KG1 (cell line): ENCODE measurements at regions not wholly inside any gene's neighbourhood (a gene's known extent, or its start where the extent isn't known, plus 50 kb on each side); places are given as distances from the start of the nearest gene placed in this dataset.

Experiments used
- DNase-seq: peaks from one replicate; lab custom pipeline; 2025; lab: John Stamatoyannopoulos, UW

DNA sequence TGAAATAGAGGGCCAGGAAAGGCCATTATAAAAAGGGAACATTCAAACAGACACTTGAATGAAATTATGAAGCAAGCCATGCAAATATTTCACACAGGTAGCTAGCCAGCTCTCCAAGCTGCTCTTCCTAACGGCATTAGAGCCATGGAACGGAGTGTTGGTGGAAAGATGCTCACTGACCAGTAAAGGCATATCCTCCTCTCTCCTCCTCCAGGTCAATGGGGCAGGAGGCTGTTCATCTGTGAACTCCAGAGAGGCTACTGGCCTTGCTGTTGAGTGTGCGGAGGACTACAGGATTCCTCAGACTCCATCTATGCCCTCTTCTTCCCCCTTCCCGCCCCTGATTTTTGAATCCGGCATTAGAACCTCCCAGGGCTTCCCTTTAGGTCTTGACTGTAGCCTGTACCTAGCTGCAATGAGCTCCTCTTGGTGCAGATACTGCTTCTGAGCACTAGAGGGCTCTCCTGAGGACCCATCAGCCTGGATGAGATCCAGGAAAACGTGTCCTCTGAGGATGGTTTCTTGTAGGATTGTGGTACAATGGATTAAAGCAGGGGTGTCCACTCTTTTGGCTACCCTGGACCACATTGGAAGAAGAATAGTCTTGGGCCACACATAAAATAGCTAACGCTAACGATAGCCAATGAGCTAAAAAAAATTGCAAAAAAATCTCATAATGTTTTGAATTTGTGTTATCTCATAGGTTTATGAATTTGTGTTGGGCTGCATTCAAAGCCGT, 162.2 kb downstream of the SREK1 start:
- peak; percentile 15 for DNase-seq

DNA sequence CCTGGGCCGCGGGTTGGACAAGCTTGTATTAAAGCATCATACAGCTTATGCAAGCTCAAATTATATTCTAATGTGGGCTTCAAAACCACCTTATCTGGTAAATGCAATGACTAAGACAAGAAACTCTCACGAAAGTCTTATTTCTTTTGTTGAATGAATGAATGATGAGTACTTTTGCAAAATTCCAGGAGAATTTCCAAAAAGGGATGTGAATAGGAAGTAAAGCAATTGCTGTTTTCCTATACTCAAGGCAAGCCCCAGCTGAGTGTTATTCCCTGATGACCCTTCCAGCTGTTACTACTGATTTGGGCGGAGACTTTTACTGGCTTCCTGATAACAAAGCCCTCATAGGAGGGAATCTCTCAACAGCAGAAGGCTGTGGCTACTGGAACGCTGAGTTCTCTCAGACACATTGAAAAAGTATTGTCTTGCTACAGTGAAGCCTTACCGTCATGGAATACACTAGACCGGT, 162.8 kb downstream of the SREK1 start:
- no peak for DNase-seq

DNA sequence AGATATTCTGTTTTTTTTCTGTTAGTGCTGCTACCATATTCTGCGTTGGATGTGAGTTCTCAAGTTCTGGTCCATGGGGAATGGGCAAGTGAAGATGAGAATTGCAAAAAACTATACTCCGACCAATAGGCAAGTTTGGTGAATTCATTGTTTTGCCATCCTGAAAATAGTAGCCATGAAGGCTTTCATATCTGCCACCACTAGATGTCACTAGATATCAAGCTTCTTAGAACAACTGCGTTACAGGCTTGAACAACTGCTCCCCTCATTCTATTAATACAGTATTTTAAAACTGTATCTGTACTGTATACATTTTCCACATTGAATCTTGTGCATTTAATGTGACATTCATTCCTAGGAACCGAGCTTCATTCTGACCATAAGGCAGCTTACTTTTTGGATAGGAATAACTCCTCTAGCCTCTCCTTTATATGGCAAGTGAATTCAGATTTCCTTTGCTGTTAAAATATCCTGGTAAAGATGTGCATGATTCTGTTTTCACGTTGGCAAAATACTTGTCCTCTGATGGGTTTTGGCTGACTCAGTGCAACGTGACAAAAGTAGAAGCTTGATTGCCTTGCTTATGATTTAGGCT, 163.6 kb downstream of the SREK1 start:
- DNase-seq = peak; percentile 60

DNA sequence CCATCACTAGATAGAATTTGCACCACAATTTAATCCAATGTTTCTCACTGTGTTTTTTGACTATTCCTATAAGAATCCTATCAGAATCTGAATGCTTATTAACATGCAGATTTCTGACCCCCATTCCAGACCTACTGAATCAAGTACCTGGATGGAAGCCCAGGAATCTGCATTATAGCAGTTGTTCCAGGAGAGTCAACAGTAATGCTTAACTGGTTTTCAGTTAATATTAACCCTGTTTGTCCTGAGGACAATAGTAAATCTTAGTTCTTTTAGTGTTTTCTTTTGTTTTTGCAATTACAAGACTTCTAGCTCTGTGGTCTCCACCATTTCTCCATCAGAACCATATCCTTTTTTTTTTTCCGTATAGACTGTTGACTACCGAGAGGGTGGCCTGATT, 168.2 kb downstream of the SREK1 start:
- DNase-seq = no peak

DNA sequence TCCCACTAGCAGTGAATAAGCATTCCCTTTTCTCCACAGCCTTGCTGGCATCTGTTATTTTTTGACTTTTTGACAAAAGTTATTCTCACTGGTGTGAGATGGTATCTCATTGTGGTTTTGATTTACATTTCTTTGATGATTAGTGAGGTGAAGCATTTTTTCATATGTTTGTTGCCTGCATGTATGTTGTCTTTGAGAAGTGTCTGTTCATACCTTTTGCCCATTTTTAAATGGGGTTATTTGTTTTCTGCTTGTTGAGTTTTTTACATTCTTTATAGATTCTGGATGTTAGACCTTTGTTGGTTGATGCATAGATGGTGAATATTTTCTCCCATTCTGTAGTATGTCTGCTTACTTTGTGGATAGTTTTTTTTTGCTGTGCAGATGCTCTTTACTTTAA, 171.7 kb downstream of the SREK1 start:
- DNase-seq = no peak

DNA sequence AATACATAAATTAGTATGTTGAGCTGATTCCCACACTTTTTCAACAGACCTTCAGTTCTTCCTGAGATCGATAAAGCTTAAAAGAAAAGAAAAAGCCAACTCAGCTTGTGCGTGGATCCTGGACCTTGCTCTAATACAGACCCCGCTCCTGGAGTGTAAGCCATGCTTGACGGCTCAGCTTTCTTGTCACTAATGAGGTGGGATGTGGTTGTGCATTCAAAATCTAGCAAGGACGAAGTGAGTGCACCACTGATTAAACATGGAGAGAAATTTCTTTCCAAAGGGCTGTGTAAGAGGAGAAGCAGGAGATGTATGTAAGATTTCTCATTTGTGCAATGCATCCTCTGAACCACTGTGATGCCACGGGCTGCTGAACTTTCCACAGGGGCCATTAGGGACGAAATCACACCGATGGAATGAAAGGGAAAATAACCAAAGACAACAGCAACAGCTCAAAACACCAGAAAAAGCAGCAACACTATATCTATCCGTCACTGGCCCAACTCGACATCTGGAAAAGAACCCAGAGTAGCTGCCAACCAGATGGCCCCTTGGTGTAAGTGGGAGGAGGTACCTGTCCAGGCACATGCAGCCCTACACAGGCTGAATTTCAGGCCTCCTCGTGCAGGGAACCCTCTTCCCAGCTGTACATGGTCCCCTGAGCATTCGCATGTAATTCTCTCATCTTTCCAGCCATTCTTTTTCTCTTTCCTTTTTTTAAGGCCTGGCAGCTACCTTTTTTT, 178.9 kb downstream of the SREK1 start:
- DNase-seq = no peak

DNA sequence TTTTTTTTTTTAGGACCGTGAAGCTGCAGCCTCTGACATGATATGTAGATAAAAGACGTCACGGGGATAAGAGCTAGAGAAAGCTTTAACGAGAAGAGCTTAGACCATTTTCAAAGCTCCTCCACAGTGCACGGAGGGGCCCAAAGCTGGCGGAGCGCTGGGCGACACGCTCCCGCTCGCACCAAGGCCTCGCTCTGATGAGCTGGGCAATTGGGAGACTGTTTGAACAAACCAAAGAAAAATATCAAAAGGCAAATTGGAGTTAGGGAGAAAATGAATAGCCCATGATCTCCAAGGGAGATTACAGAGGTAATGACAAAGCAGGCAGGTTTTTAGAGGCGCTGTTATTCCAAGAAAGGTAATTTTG, 179.4 kb downstream of the SREK1 start:
- DNase-seq = no peak

DNA sequence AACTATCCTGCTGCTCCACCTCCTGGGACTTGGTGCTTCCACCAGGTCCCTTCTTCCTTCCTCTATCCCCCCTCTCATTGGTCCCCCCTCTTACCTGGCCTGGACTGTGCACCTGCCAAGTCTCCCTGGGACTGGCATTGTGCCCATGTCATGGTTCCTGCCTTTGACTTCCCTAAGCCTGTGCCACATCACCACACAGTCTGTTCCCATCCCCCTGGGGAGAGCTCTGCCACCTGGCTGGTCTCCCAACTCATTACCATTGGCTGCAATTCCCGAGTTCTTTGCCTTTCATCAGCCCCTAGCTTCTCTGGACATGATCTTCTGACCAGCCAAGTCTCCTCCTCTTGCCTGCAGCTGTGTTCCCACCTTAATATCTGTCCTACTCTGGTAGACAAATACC, 180.3 kb downstream of the SREK1 start:
- DNase-seq = no peak

DNA sequence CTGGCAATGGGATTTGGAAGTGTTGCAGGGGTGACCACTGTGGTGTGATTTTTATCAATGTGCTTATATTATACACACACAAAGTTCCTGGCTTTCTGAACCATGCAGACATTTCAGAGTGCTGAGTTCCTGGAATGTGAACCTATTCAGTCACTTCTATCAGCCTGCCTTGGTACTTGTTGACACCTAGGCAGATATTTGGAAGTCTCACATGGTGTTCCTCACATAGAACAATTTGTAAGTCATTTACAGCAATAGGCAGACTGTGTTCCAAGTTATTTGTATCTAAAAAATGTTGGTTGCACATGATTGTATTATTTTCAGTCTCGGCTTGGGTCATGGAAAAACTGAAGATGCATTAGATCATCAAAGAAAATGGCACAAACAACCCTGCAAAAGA, 182.2 kb downstream of the SREK1 start:
- no peak for DNase-seq

DNA sequence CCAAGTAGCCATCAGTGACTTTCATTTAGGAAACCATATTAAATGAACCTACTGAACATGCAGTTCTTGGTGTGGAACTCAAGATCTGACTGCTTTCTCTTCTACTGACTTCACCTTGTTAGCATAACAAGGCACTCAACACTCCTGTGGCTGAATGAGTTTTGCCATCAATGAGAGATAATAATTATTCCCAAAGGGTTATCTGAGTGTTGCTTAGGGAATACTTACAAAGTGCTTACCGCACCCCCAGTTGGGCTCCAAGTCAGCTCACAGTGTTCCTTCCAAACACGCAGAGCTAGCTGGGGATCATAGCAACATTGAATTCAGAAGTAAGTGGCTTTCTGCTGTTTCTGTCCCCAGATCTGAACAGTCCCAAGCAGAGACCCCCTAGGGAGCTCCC, 182.9 kb downstream of the SREK1 start:
- DNase-seq = no peak

DNA sequence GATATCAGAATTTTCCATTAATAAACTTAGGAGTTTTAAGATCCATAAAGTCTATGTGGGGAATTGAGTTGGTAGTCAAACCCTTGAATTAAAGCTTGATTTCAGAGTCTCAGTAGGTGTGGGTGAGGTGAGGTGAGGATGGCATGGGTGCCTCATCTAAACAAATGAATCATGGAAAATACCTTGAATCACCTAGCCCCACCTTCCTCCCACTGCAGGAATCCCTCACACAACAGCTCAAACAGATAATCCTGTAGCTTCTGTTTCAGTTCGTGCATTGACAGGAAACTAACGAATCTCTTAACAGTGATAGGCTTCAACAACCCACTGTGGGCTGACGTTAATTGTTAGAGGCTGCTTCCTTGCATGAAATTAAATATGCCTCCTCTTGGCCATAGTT, 185.0 kb downstream of the SREK1 start:
- no peak for DNase-seq

DNA sequence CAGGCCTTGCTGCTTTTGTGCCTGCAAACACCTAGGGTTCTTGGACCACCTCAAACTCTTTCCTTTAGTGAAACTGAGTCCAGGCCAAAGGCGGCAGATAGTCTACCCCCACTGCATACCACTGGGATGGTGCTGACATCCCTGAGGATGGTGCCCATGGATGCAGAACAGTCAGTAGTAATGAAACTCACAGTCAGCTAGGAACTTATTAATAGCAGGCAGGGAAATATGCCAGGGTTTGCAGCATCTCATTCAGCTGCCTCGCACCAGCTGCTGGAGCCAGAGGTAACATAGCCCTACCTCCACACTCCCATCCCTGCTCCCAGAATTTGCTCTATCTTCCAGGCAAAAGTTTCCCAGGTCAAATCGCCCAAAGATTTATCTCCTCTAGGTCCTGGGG, 189.1 kb downstream of the SREK1 start:
- no peak for DNase-seq

DNA sequence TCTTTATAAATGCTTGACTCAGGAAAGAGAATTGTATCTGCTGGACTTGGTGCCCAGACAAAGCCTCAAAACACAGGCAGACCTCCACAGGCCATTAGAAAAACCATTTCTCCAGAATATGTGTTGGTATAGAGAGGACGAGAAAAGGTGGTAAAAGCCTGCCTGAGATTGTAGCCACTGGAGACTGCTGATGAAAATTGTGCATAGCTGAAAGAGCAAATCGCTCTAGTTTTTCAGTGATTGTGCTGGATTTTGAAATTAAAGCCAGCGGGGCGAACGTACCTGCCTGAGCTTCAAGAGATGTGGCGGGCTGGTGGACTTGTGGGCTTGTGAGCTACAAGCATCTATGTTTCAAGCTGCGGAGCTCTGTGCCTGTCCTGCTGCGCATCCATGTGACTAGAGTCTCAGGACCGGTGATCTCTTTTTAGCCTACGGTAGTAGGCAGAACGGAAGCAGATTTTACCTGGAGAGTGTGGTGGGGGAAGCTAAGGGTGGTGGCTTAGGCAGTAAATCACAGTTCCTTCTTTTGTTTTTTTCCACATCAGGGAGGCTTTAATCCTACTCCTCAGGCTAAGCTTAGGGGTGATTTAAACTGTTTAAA, 193.6 kb downstream of the SREK1 start:
- DNase-seq = no peak

DNA sequence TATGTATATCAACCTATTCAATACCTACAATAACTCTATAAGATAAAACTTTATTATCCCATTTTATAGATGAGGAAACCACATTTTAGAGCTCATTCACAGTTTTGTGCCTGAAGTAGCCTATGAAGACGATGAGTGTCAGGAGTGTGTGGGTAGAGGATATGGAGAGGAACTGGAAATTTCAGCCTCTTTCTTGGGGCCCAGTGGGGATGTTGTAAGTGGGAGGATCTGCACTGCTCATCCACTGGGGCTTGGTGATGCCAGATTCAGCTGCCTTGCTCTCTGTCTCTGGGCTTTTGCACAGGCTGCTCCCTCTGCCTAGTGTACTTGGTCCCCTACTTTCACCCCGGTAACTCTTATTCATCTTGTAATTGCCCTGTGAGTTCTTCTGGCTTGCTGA, 194.7 kb downstream of the SREK1 start:
- DNase-seq = no peak

DNA sequence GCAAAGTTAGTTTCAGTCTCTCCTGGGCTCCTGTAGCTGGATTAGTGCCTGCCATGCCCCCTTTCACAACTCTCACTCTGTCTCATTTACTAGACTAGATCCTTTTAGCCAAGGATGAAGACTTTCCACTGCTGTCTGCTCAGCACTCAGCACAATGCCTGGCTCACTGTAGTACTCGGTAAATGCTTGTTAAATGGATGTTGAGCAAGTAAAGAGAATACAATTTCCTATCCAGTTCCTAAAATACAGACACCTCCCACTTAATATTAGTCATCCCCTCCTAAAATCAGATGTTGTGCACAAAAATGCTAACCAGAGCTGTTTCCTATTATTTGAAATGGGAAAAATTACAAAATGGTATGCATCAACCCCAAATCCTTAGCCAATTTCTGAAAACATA, 195.8 kb downstream of the SREK1 start:
- DNase-seq = no peak

DNA sequence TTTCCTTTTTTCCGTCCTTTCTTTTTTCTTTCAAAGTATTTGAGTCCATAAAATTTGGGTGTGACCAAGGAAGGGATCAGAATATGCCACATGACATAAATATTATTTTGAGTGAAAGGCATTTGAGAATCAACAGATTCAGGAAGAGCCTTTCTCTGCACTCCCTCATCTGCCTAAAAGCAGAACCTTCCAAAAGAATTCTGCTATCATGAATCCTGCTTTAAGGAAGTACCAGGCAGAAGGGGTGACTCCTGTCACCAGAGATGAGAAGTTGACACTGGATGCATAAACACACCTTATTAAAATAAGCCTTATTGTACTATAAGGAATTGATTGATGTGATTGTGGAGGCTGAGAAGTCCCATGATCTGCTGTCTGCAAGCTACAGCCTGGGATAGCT, 196.7 kb downstream of the SREK1 start:
- DNase-seq = no peak

DNA sequence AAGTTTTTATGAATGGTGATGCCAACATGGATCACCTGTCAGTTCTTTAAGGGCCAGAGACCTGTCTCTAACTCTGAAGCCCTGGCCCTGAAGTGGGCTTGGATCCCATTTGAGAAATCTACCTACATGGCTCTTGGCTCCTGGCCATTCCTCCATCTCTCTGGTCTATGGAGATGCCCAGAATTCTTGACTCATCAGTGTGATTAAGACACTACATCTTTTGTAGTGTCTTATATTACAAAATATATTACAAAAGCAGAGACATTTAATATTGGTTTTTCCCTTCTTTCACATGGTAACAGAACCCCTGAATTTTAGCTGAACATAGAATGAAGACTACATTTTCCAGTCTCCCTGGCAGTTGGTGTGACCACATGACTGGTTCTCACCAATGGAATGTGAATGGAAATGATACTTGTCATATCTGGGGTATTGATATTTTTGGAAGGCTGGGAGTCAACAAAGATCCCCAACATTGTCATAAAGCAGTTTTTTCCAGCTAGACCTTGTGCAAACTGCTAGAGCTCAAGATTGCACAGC, 198.3 kb downstream of the SREK1 start:
- DNase-seq = no peak

DNA sequence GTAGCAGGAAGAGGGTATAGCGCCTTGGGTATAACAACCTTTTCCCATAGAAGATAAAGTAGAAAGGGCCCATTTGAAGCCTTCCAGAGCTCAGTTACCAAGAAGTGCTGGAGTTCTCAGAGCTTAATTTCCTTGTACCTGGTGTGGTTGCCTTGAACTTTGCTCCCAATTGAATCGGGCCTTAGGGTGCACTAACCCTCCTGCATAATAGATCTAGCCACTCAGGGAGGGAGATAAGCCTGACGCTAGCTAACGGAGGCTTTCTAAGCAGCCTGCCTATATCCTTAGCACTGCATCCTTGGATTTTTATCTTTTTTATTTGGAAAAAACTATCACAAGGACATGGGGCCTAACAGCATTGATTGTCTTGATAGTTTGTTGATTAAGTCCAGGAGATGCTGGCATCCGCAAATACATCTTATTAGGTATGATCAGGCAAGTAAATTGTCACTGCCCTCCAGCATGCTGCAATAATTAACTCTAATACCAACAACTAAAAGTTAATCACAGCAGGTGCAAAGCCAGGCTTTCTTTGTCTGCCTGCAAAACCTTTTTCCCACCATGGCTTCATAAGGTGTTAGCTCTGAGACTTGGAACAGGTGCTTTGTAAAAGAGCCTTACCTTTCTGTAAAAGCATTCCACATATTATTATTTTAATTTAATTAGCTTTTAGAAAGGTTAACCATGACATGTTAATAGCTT, 199.4 kb downstream of the SREK1 start:
- DNase-seq = no peak

DNA sequence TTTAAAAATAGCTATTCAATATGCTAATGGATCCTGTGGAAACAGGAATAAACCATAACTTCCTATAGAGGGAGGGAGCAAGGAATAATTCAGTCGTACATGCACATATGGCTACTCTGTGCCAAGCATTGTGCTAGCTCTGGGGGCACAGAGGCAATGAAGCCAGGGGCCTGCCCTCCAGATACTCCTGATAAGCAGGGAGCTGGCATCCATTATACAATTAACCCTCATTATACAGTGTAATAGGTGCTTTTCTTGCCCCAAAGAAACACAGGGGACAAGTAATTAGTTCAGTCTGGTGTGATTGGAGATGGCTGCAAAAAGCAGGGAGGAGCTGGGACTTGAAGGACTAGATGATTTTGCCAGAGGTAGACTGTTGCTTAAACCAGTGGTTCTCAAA, 200.4 kb downstream of the SREK1 start:
- no peak for DNase-seq

DNA sequence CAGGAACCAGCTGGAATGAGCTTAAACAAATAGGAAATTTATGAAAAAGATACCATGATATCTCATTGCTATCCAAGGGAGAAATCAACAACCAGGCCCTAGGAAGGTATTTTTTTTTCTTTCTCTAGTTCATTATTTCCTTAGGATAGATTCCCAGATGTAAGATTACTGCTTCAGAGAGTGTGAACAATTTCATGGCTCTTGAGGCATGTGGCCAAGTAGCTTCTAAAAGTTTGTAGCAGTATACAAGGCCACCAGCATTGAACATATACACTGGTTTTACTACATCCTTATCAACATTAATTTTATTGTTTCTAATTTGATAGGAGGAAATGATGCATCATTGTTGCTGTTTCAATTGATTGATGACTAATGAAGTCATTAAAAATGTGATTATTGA, 201.2 kb downstream of the SREK1 start:
- DNase-seq = no peak

DNA sequence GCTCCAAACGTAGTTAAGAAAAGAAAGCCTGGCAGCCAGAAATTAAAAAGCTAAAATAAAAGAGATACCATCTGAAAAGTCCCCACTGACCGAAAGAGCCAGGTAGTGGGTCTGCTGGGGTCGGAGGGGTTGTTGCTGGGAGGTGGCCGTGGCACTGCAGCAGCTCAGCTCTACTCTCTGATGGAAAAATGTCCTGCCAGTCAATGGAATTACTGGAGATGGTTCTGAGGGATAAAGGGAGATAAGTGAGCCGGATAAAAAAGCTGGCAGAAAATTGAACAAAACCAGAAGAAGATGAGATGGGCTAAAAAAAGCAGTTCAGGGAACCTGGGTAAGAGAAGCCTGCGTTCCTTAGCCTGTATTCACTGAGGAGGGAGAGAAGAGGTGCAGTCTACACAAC, 202.8 kb downstream of the SREK1 start:
- DNase-seq = no peak
